GM20000 (cell line): ENCODE measurements at regions not wholly inside any gene's neighbourhood (a gene's known extent, or its start where the extent isn't known, plus 50 kb on each side); places are given as distances from the start of the nearest gene placed in this dataset.

Source experiments
- DNase-seq: peaks from one replicate; pipeline ENCODE4 v3.0.0; 2012; ENCODE audit warnings: low spot score
- TF ChIP-seq, protein P1 (sequence below): IDR thresholded peaks from 2 replicates; pipeline ENCODE4 v1.5.1; 2012; ENCODE audit warnings: mild to moderate bottlenecking, control low read depth; ENCODE audit errors: extremely low read depth, missing control alignments

DNA sequence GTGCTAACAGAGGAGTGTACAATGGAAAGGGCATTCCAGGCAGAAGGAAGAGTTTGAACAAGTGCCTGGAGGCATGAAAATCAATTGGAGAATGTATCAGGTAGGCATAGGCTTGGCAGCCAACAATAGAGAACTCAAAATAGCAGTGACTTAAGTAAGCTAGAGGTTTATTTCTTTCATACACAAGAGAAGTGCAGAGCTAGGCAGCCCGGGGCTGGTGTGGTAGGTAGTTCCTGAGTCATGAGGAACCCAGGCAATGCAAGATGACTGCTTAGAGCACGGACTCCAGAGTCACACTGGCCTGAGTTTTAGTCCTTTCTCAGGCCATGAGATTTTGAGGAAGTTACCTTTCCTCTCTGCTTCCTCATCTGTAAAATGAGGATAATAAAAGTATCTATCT lies 74.8 kb upstream of the LRRN2 start:
- DNase-seq = no peak
- TF ChIP-seq, protein P1, sequence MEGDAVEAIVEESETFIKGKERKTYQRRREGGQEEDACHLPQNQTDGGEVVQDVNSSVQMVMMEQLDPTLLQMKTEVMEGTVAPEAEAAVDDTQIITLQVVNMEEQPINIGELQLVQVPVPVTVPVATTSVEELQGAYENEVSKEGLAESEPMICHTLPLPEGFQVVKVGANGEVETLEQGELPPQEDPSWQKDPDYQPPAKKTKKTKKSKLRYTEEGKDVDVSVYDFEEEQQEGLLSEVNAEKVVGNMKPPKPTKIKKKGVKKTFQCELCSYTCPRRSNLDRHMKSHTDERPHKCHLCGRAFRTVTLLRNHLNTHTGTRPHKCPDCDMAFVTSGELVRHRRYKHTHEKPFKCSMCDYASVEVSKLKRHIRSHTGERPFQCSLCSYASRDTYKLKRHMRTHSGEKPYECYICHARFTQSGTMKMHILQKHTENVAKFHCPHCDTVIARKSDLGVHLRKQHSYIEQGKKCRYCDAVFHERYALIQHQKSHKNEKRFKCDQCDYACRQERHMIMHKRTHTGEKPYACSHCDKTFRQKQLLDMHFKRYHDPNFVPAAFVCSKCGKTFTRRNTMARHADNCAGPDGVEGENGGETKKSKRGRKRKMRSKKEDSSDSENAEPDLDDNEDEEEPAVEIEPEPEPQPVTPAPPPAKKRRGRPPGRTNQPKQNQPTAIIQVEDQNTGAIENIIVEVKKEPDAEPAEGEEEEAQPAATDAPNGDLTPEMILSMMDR = no peak

DNA sequence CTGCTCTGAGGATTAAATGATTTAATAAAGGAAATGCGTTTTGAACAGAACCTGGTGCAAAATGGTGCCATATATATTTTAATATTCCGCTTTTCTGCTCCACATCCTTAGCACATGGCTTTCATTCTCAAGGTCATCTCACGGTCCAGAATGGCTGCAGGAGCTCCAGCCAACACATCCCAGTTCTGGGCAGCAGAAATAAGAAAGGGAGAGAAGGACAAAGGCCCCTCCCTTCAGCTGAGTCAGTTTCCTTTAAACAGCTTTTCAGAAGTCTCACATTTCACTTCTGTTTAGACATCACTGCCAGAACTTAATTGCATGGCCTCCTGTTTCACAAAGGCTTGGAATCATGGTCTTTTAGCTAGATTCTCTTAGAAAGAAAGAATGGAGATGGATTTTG lies 75.2 kb upstream of the LRRN2 start:
- DNase-seq = no peak
- TF ChIP-seq, protein P1 = no peak

DNA sequence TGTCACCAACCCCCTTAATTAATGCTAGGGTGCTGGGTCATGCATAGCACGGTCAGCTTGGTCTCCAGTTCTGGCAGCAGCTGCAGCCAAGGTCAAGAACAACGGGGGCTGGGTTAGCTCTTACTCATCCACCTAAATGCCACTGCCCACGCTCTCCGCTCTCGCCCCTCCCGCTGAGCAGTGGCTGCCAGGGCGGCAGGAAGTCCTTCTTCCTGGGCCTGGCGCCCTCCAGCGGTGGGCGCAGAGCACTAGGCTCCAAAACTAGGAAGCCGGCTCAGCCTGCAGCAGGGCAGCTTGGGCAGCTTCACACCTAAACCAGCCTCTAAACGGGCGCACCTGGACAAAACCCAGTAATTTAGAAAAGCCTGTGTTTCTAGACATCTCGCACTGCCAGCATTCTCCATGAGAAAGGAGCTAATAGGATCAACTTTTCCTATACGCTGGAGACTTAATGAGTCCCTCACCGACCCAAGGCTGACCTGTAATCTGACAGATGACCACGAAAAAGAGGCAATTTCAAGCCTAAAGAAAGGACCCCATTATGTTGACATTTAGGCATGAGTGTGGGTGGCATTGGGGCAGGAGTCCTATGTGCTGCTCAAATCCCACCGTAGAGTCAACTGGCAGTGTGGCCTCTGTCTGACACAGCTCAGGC lies 78.4 kb upstream of the LRRN2 start:
- DNase-seq = peak; percentile 84
- TF ChIP-seq, protein P1 = peak; percentile 78

DNA sequence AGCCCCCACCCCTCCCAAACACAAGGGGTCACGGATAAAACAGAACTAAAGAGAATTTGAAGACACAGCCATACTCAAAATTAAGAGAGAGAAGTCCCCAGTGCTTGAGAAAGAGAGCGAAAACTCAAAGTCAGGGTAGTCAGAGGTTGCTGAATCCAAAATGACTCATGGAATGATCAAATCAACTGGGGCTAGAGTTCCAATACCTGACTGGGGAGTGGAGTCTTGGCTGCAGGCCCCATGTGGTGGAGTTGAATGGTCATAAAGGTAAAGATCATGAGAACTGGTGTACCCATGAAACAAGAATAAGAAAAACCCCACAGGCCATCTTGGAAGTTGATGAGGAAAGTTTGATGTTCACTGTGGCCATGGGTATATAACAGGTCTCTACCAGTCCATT lies 84.5 kb upstream of the LRRN2 start:
- DNase-seq = no peak
- TF ChIP-seq, protein P1 = no peak

DNA sequence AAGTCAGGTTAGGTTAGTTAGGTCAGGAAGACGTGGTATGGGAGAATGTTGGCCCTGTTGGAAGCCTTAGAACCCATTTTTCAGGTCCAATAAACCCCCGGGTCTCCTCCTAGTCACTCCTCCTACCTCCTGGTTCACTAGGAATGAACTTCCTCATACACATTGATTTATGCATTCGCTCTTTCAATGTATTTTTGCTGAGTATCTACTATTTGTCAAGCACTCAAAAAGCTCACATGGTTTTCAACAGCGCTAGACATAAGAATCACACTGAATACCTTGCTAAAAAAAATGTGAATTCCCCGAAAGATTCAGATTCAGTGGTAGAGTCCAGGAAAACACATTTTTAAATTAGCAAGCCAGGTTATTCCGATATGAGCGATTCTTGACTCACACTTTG lies 85.8 kb upstream of the LRRN2 start:
- no peak for DNase-seq
- TF ChIP-seq, protein P1 = no peak

DNA sequence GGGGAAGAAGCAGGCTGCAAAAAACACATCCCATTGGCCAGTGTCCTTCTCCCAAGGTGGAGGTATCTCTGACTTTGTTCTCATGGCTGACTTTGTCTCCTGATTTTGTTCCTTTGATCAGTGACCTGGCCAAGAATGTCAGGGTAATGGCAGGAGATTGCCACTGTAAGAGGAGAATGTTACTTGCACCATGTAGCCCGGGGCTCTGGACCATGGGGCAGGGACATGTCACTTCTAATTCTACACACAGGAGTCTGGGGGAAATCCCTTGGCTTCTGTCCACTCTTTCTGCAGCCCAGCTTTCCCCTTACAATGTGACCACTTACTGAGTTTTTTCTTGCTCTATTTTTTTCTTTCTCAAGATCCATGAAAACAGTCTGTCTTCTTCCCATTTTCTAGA lies 87.7 kb upstream of the LRRN2 start:
- TF ChIP-seq, protein P1 = no peak
- DNase-seq = no peak

DNA sequence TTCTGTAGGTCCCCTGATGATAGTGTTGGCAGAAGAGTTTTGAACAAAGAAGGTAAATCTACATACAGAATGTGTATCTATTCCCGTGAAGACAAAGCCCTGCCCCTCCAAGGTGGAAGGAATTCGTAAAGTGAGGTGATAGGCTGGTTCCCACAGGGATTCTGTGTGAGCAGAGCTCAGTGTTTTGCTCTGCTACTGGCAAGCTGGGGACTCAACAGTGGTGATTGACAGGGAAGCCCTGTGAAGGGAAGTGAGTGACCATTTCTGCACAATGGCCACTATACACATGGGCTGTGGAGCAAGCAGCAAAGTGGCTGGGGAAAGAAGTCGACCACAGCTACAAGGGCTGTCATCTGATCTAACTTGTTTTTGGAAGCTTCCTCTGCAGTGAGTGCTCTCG lies 90.0 kb upstream of the LRRN2 start:
- DNase-seq = no peak
- TF ChIP-seq, protein P1 = no peak
